ENCODE measurements at regions not wholly inside any gene's neighbourhood (a gene's known extent, or its start where the extent isn't known, plus 50 kb on each side); places are given as distances from the start of the nearest gene placed in this dataset.

GRCh38 chr2:41705634-41706033 is 342.2 kb upstream of the PKDCC start:
- no peak for TF ChIP-seq CTCF (IDR thresholded peaks at IDR 0.05)
- no peak for TF ChIP-seq EZH2phosphoT487 (IDR thresholded peaks at IDR 0.05)
- TF ChIP-seq EZH2 (IDR thresholded peaks at IDR 0.05), result no peak

Data from neural progenitor cell (in vitro differentiated cells).